ENCODE measurements at regions not wholly inside any gene's neighbourhood (a gene's known extent, or its start where the extent isn't known, plus 50 kb on each side); places are given as distances from the start of the nearest gene placed in this dataset.

DNA sequence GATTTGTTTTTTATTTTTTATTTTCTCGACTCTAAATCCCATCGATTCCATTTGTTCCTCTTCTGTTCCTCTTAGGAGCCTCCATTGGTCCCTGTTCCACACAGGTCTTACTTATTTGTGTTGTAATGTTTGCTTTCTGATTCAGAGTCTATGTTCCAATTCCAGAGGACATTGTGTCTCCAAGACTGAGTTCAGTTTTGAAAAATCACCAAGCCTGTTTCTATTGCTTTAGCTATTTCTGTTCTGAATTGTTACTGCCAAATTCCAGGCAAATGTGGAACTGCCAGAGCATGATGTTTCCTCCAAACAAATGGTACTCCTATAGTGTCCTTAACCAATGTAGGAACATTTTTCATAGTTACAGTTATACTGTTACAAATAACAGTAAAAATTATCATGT, 270.9 kb upstream of the SPTLC3 start:
- Histone ChIP-seq H3K36me3 (ENCODE audit: control insufficient read depth, low read length) (no peaks in the 10 kb centered on the region), H3F3A (ENCODE audit: control insufficient read depth, insufficient read depth) (no peaks in the 10 kb centered on the region), H4K20me1 (ENCODE audit: control insufficient read depth, insufficient read depth, low read depth, low read length) (no peaks in the 10 kb centered on the region), H3K27me3 (ENCODE audit: control insufficient read depth, low read length) (no peaks in the 10 kb centered on the region), H3K9me3 (ENCODE audit: control insufficient read depth, insufficient read depth, low read length) (no peaks in the 10 kb centered on the region), H3K4me1 (ENCODE audit: control insufficient read depth, low read length) (no peaks in the 10 kb centered on the region), H3K79me2 (ENCODE audit: control insufficient read depth, low read length) (no peaks in the 10 kb centered on the region), H3K9me2 (replicated peaks; ENCODE audit: control insufficient read depth, low read length) (no peaks in the 10 kb centered on the region), H3K4me3 (ENCODE audit: low read length) (no peak overlapping the region), H3K4me2 (ENCODE audit: low read length) (no peak overlapping the region), H3K27ac (ENCODE audit: low read depth, low read length) (no peak overlapping the region)
- TF ChIP-seq EZH2phosphoT487 (IDR thresholded peaks at IDR 0.05; ENCODE audit: borderline replicate concordance, low read length), result no peak
- TF ChIP-seq, protein P1, sequence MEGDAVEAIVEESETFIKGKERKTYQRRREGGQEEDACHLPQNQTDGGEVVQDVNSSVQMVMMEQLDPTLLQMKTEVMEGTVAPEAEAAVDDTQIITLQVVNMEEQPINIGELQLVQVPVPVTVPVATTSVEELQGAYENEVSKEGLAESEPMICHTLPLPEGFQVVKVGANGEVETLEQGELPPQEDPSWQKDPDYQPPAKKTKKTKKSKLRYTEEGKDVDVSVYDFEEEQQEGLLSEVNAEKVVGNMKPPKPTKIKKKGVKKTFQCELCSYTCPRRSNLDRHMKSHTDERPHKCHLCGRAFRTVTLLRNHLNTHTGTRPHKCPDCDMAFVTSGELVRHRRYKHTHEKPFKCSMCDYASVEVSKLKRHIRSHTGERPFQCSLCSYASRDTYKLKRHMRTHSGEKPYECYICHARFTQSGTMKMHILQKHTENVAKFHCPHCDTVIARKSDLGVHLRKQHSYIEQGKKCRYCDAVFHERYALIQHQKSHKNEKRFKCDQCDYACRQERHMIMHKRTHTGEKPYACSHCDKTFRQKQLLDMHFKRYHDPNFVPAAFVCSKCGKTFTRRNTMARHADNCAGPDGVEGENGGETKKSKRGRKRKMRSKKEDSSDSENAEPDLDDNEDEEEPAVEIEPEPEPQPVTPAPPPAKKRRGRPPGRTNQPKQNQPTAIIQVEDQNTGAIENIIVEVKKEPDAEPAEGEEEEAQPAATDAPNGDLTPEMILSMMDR (IDR thresholded peaks at IDR 0.05; ENCODE audit: low read depth, low read length, poor library complexity, severe bottlenecking), result no peak

DNA sequence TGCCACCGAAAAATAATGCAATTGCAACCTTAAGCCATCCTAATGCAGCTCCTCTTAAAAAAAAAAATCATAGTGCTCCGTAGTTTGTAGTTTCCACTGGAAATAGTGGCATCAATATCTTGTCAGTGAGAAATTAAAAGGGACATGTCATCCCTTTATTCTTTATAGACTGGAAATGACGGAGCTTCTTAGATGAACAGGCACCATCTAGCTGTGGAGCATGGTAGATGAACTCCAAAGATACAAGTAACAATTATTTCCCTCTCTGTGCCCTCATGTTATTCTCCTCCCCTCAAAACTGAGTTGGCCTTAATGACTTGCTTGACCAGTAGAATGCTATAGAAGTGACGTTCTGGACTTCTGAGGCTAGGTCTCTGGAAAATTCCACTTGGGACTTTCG, 268.1 kb upstream of the SPTLC3 start:
- no peaks in the 10 kb centered on the region for H3K79me2 ChIP-seq (ENCODE audit: control insufficient read depth, low read length)
- no peaks in the 10 kb centered on the region for H3F3A ChIP-seq (ENCODE audit: control insufficient read depth, insufficient read depth)
- H3K36me3 ChIP-seq (ENCODE audit: control insufficient read depth, low read length), result no peaks in the 10 kb centered on the region
- no peaks in the 10 kb centered on the region for H4K20me1 ChIP-seq (ENCODE audit: control insufficient read depth, insufficient read depth, low read depth, low read length)
- H3K4me3 ChIP-seq (ENCODE audit: low read length), result no peak overlapping the region
- no peaks in the 10 kb centered on the region for H3K4me1 ChIP-seq (ENCODE audit: control insufficient read depth, low read length)
- H3K27me3 ChIP-seq (ENCODE audit: control insufficient read depth, low read length), result no peaks in the 10 kb centered on the region
- TF ChIP-seq, protein P1 (IDR thresholded peaks at IDR 0.05; ENCODE audit: low read depth, low read length, poor library complexity, severe bottlenecking), result no peak
- TF ChIP-seq EZH2phosphoT487 (IDR thresholded peaks at IDR 0.05; ENCODE audit: borderline replicate concordance, low read length), result no peak
- H3K4me2 ChIP-seq (ENCODE audit: low read length), result no peak overlapping the region
- H3K9me3 ChIP-seq (ENCODE audit: control insufficient read depth, insufficient read depth, low read length), result no peaks in the 10 kb centered on the region
- no peaks in the 10 kb centered on the region; the same call in 1 of the 2 replicates for H3K9me2 ChIP-seq (replicated peaks; ENCODE audit: control insufficient read depth, low read length)
- no peak overlapping the region for H3K27ac ChIP-seq (ENCODE audit: low read depth, low read length)

DNA sequence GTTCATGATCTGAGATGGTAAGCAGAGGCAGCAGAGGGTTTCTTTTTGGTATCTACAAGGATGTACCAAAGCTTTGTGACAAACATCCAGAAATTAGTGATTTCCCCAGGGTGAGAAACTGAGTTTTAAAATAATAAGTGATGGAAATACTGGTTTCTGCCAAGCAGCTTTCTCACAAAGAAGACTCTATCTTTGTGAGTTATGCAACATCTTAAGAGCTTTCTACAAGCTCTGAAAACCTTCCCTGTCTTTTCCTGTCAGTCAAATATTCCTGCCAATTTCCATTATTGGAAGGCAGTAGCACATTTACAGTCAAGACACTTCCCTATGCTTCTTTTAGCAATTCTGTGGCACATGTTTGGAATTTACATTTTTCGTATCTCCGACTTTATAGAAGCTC, 264.7 kb upstream of the SPTLC3 start:
- no peaks in the 10 kb centered on the region for H3K79me2 ChIP-seq (ENCODE audit: control insufficient read depth, low read length)
- H3K36me3 ChIP-seq (ENCODE audit: control insufficient read depth, low read length), result no peaks in the 10 kb centered on the region
- no peaks in the 10 kb centered on the region for H4K20me1 ChIP-seq (ENCODE audit: control insufficient read depth, insufficient read depth, low read depth, low read length)
- no peaks in the 10 kb centered on the region for H3K9me3 ChIP-seq (ENCODE audit: control insufficient read depth, insufficient read depth, low read length)
- no peak overlapping the region for H3K4me2 ChIP-seq (ENCODE audit: low read length)
- H3K9me2 ChIP-seq (replicated peaks; ENCODE audit: control insufficient read depth, low read length), result no peaks in the 10 kb centered on the region; the same call in 1 of the 2 replicates
- H3K4me1 ChIP-seq (ENCODE audit: control insufficient read depth, low read length), result no peaks in the 10 kb centered on the region
- no peak overlapping the region for H3K4me3 ChIP-seq (ENCODE audit: low read length)
- H3K27me3 ChIP-seq (ENCODE audit: control insufficient read depth, low read length), result no peaks in the 10 kb centered on the region
- no peak overlapping the region for H3K27ac ChIP-seq (ENCODE audit: low read depth, low read length)
- no peak for TF ChIP-seq EZH2phosphoT487 (IDR thresholded peaks at IDR 0.05; ENCODE audit: borderline replicate concordance, low read length)
- TF ChIP-seq, protein P1 (IDR thresholded peaks at IDR 0.05; ENCODE audit: low read depth, low read length, poor library complexity, severe bottlenecking), result no peak
- no peaks in the 10 kb centered on the region for H3F3A ChIP-seq (ENCODE audit: control insufficient read depth, insufficient read depth)

Data from DOHH2 (cell line).